ENCODE measurements at regions not wholly inside any gene's neighbourhood (a gene's known extent, or its start where the extent isn't known, plus 50 kb on each side); places are given as distances from the start of the nearest gene placed in this dataset.
"Not testable (repeated sequence)": the region's sequence is repeated elsewhere in the genome, so short reads cannot be mapped to it uniquely, and the experiment has no call there.

GRCh38 chr7:114279901-114280300 lies 134.7 kb upstream of the FOXP2 start:
- no peak for DNase-seq

DNA sequence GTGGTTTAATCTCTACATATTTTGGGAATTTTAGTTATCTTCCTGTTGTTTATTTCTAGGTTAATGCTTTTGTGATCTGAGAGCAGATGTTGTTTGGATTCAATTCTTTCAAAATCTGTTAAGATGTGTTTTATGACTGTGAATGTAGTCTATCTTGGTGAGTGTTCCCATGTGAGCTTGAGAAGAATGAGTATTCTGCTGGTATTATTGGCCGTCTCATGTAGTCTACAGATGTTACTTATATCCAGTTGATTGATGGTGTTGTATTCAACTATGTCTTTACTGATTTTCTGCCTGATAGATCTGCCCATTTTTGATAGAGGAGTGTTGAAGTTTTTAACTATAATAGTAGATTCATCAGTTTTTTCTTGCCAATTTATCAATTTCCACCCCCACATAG lies 141.4 kb upstream of the FOXP2 start:
- DNase-seq: no peak

DNA sequence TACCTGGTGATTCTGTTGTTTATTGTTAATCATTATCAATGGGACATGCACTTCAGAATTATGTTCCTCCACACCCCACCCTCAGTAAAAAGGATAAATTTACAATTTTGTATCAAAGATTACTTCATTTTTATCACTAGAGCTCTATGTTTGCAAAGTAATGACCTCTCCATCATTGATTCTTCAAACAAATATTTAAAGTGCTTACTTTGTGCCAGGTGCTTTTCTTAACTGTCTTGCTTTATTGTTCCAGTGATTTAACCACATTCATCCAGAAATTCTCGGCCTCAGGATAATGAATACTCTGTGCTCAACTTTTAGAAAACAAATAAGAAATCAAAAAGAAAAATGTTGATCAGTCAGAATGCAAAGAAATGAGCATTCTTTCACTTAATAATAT lies 144.9 kb upstream of the FOXP2 start:
- no peak for DNase-seq

- DNase-seq: not testable (repeated sequence)
These were observed 147.1 kb upstream of the FOXP2 start for GRCh38 chr7:114267550-114267949.

DNA sequence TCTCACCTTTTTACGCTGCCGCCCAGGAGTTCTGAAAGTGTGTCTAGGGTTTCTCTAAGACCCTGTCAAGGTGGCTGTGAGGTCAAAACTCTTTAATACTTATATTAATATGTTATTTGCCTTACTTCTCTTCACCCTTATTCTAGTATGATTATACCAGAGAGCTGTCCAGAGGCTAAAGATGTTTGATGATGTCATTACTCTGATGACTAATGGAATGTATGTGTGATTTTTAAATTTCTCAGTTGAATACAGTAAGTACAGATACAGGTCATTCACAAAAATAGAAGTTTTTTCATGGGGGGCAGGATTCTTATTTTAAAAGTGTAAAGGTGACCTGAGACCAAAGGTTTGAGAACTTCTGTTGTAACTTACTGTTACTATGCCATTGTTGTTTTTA lies 150.6 kb upstream of the FOXP2 start:
- no peak for DNase-seq

- DNase-seq: no peak
These were observed 151.4 kb upstream of the FOXP2 start for GRCh38 chr7:114263219-114263618.

- DNase-seq: no peak
These were observed 159.2 kb upstream of the FOXP2 start for GRCh38 chr7:114255404-114255841.

- no peak for DNase-seq
These were observed 171.0 kb upstream of the FOXP2 start for GRCh38 chr7:114243646-114244045.

GRCh38 chr7:114242992-114243507 lies 171.6 kb upstream of the FOXP2 start:
- DNase-seq: no peak

DNA sequence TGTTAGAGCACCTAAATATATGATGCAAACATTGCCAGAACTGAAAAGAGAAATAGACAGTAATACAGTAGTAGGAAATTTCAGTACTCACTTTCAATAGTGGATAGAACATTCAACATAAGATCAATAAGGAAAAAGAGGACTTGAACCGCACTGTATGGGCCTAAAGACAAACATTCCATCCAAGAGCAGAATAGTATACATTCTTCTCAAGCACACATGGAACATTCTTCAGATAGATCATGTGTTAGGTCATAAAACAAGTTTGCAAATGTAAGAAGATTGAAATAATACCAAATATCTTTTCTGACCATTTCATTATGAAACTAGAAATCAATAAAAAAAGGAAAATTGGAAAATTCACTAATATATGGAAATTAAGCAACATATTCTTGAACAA lies 185.4 kb upstream of the FOXP2 start:
- no peak for DNase-seq

- DNase-seq: no peak
These were observed 188.8 kb upstream of the FOXP2 start for GRCh38 chr7:114225784-114226183.

DNA sequence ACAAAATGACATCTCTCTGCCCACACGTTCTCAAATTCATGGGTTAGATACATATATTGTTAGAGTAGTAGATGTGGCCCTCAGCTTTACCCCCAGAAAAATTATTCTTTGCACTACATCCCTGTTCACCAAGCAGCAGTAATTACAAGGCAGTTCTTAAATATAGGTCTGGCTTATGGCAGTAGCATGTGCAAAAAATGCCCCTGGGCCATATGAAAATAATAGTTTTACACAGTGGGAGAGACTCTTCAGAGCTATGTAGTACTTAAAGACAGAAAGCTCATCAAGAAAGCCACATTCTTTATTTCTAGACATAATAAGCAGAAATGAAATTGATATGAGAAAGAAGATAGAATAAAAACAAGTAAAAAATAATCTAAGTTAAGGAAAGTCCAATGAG lies 196.3 kb upstream of the FOXP2 start:
- no peak for DNase-seq

DNA sequence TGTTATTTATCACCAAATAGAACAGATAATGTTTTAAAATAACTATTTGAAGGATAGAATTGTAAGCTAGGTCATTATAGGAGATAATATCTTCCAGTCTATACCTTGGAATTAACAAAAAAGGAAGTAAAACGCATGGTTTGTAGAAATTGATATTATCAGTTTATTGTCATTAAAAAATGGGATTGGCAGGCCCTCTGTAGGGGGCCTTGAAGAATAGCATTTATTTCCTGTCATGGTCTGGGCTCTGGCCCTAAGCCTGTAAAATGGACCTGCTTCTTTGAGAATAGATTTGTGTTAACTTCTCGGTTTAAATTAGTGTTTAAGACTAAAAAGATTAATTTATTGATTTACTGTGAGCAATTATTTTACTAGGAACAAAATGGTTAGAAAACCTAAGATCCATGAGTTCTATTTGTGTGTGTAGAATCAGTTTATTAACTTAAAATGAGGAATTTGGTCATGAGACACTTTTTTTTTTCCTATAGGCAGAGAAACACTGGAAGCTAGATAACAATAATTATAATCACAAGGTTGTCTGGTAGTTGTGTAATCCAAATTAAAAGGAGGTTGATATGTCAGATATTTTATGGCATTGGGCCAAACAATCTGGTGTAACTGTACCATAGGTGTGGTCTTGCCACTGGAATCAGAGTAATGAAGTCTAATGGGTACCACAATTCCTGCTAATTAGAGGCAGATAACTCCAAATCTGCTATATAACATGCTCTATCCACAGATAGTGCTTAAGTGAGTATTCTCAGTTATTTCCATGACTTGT lies 197.4 kb upstream of the FOXP2 start:
- DNase-seq: no peak

DNA sequence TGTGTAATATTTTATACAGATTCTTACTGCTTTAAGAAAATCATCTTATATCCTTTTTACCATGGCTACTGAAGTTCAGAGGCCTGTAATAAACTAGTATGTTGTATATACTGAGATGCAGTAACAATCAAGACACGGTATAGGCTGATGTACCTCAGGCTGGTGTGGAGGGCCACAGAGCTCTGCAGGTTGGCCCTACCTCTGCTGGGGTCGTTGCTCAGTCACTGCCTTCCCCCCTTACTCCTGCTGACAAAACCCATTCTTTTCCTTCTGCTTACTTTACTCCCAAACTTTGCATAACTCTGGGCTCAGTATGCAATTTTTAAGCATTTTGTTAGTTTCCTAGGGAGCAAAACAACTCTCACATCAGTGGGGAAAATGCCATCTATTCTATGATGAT lies 200.1 kb upstream of the FOXP2 start:
- DNase-seq: no peak

DNA sequence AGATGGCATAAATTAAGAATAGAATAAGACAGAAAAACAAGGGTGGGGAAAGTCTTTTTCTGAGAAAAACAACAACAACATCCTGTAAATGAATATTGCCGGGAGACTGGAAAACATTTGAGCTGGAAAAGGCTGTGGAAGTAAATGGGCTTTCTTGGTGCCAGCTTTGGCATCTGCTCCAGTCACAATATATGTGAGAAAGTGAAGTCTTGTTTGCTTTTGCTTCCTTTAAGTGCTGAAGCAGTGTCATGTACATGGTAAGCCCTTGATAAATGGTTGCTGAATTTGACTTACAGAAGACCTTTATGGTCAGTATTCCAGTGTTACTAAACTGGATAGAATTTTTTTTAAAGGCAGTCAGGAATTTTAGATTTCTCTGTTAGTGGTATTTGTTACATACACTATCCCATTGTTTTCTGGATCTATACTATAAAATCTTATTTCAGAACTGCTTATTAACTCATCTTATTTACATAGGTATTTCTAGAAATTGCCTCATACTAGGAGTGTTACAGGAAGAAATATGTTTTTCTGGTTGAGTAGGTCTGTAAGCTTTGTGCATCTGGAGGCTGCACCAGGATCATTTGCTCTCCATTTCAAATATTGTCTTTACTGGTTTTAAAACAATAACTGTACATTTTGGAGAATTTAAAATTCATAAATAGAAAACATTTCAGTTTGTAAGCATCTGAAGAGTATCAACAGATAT lies 201.7 kb upstream of the FOXP2 start:
- DNase-seq: no peak

GRCh38 chr7:114209968-114210367 lies 204.6 kb upstream of the FOXP2 start:
- no peak for DNase-seq

DNA sequence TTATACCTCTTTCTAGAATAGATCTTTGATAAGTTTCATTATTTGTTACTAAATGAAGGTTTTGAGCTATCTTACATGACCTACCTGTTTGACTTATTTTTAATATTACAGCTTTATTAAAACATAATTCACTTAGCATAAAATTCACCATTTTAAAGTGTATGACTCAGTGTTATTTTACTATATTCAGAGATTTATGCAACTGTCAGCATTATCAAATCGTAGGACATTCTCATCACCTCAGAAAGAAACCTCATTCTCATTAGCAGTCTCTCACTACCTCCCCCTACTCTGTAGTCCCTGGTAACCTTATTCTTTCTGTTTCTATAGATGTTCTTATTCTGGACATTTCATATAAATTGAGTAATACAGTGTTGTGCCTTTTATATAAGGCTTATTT lies 207.9 kb upstream of the FOXP2 start:
- DNase-seq: no peak

GRCh38 chr7:114196517-114196916 lies 218.1 kb upstream of the FOXP2 start:
- DNase-seq: no peak

GRCh38 chr7:114190387-114190786 lies 224.2 kb upstream of the FOXP2 start:
- DNase-seq: no peak

GRCh38 chr7:114183311-114184088 lies 231.1 kb upstream of the FOXP2 start:
- DNase-seq: no peak

GRCh38 chr7:114182837-114183236 lies 231.8 kb upstream of the FOXP2 start:
- no peak for DNase-seq

GRCh38 chr7:114181280-114181679 lies 233.3 kb upstream of the FOXP2 start:
- DNase-seq: no peak

DNA sequence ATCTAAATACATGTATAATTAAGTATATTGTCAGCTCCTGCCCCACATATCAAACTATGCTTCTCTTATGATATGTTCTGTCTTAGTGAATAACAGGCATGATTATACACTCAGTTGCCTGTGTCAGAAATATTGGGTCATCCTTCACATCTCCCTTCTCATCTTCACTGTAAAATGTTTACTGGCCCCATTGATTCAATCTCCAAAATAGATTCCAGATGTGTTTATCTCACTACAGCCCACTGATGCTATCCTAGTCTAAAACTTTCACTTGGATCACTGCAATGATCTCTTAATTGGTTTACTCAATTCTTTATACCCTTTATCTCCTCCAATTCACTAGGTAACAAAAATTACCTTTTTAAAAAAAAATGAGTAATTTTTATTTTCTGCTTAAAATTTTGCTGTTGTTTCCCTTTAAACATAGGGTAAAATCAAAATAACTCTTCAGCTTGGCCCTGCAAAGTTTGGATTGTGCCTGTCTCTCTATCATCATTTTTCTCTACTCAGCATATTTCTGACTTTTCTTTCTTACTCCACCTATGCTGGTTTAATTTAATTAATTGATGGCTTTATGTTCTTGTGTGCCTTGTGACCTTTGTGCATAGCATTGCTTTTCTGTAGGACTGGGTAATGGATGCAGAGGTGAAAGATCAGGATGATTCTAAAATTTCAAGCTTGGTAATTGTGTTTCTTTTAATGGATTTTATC lies 233.9 kb upstream of the FOXP2 start:
- DNase-seq: no peak
